NCI-H2196 (cell line): ENCODE measurements at regions not wholly inside any gene's neighbourhood (a gene's known extent, or its start where the extent isn't known, plus 50 kb on each side); places are given as distances from the start of the nearest gene placed in this dataset.

ENCODE experiments used
- DNase-seq: peaks from one replicate; lab custom pipeline; 2025; ENCODE audit not compliant: unreplicated experiment; lab: John Stamatoyannopoulos, UW

DNA sequence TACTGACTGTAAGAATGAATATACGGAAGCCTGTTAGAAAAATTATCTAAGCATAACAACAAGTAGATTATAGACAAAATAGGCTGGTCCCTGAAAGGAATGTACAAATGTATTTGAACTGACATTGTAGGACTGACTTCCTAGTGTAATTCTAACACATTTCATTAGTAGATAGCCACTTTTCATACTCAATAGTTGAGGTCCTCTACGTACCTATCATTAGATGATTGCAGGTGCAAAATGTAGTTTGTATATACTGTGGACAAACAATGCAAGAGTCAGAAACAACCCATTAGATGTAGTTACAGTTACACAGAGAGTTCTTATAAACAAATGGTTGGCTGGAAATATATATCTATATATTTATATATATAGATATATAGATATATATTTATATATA is 402.3 kb upstream of the SLITRK6 start:
- no peak for DNase-seq

DNA sequence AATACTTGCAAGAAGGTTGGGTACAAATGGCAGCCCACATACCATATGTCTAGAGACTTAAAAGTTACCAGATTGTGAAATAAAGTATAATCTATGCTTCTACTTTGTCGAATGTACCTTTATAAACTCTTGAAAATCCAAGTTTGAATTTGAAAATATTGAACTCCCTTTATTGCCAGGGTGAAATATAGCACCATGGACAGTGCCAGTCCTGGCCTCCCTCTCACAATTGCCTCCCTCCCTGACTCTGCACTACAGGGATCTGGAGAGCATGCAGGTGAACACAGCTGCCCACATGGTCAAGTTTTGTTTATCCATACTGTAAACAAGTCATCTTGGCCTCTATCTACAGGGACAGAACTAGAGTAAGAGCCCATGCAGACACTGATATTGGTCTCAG is 394.1 kb upstream of the SLITRK6 start:
- no peak for DNase-seq

DNA sequence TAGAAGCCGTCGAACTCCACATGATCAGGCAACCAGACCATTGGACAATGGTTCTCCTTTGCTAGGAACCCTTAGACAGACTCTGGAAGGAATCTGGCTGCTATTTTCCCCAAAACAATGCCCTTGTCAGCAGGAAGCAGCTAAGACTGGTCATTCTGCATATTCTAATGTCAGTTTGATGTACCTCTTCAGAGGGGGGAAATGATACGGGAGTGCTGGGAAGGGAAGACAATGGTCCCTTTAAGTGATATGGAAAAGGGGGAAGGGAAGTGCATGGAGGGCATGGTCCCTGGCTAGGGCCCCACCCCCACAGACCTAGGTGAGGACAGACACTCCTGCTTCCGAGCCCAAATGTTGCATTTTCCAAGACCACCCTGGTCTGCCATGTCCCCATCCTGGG is 389.0 kb upstream of the SLITRK6 start:
- no peak for DNase-seq

DNA sequence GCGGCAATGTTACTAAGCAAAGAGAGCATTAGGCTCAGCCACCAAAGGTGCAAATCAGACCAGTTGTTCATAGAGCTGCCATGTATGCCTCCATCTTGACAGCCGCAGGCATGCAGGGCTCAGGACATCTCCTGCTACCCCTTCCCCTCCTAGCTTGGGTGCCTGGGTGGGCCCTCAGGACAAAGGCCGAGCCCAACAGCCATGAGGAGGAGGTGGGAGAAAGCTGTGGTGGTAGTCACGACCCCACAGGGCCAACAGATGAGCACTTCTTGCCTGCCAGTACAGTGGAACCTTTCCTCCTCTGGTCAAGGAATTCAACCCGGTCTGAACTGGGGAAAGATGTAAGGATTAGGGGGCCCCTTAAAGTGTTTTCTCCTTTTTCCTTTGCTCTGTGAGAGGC is 386.4 kb upstream of the SLITRK6 start:
- no peak for DNase-seq

DNA sequence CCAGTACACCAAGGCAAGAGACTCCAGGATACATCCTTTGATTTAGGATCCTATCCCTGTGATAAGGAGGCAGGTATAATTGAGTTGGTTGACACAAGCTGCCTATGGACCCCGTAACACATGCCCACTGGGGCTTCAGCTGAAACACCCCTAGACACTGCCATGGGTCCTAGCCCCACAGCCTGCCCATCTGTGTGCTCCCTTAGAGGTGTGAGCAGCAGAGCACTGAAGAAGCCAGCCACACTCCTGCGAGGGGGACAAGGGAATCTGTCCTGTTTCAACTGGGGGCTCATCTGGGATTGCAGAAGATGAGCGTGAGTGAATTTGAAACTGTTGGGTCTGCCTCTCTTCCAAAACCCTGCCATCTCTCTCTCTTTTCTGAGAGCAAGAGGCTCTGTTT is 385.9 kb upstream of the SLITRK6 start:
- no peak for DNase-seq

DNA sequence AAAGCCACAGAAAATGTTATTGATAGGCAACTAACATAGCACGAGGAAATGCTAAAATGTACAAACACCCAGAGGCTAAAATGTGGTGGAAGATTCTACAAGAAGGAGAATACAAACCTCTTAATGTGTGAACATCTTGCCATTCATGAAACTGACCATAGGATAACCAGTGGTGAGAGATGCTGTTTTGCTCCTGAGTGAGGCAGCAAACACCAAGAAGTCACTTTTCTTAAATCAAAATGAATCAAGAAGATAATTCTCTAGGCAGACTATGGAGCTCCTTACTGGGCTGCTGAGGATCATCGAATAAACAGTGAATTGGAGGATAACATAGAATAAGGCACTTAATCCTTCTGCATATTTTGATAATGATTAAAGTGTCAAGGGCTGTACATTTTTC is 375.4 kb upstream of the SLITRK6 start:
- DNase-seq = no peak

DNA sequence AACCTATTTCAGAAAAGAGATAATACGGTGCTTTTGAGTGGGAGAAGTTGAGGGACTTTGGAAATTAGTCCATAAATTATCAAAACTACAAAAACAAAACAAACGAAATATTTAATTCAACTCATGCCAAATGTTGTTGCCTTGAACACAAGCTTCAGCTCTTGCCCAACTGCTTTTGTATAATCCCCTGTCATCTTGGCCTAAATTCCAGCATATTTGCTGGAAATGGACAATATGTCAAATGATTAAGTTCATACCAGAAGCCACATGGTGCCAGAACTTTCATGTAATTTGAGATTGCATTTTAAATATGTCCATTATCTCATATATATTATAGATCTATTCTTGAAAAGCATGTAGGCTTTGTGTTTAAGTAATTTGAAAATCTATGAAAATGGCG is 373.7 kb upstream of the SLITRK6 start:
- no peak for DNase-seq

DNA sequence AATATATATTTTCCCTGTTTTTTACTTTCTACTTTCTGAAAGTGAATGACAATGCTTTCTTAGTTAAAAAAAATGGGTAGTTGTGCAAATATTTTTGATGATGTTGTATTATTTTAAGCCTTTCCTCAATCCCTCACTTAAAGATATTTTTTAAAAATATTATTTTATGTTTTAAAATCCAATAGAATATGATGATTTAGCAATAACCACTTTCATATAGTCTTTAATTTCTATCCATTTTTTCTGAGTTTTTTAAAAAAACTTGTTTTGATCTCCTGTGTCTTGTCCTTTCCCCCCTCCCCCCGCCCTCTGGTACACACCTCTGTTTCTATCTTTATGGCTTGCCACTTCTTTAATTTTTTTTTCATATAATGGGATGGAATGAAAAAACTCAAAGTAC is 362.0 kb upstream of the SLITRK6 start:
- DNase-seq = no peak

DNA sequence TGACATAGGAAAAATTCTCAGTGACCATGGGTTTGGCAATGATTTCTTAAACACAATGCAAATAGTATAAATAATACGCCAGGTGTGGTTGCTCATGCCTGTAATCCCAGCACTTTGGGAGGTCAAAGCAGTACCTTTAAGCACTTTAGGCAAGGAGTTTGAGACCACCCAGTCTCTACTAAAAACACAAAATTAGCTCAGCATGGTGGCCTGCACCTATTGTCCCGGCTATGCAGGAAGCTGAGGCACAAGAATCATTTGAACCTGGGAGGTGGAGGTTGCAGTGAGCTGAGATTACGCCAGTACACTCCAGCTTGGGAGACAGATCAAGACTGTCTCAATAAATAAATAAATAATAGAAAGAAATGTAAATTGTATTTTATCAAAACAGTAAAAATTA is 356.5 kb upstream of the SLITRK6 start:
- DNase-seq = no peak

DNA sequence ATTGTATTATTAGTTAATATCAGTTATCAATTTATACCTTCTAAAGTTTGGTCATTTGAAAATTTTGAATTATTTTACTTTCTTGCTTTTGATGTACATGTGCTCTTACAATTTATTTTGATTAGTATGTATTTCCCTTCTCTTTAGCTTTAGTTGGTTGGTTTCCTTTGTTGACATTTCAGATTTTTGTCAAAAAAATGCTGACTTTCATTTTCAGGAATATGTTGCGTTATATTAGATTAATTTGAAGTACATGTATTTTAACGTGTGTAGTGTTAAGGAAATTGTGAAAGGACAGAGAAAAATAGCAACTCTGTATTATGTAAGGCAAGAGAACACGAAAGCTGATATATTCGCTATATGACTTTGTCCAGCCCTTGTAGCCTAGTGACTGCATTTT is 342.9 kb upstream of the SLITRK6 start:
- DNase-seq = no peak

DNA sequence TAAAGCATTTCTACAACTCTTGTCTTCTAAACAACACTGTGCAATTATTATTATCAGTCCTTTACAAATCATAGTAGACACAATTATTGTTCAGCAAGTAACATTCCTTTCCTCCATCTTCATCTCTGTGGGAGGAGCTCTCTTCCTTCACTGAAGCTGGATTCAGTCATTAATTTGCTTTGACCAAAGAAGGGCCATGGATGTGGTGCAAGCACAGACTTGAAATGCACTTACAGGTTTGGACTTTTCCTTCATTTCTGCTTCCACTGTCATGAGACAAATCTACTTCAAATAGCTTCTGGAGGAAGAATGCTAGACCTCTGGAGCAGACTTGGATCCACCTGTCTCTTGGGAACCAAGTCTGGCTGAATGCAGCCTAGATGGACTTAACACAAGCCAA is 336.6 kb upstream of the SLITRK6 start:
- no peak for DNase-seq

DNA sequence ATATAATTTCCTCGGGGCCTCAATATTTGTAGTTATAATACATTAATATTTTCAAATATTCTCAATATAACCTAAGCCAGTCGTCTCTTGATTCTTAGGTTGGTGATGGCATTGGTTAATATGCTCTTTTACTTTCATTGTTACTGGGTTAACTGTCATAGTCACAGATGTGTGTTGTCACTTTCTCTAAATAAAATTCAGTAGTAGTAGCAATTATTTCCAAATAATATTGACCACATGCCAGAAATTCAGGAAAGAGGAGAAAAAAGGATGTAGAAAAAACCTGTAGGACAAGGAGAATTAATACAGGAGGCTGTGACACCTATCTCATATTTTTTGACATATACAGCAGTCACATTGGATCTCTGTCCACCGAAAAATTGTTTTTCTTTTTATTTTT is 322.7 kb upstream of the SLITRK6 start:
- DNase-seq = no peak

DNA sequence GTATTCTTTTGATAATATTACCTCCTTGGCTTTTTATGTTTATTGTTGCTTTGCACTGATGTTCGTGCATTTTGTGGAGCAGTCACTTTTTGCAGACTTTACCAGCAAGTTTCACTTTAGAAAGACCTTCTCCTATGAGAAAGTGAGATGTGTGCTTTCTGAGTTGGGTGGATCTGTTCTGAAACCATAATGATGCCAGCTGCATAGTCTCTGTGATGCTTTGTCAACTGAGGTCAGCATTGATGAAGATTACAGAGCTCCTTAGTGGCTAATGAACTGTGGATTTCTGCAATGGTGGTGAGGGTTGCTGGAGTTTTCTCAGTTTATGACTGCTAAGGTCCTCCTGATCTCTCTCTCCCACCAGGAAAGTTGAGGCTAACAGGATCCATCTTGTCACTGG is 309.9 kb upstream of the SLITRK6 start:
- no peak for DNase-seq

DNA sequence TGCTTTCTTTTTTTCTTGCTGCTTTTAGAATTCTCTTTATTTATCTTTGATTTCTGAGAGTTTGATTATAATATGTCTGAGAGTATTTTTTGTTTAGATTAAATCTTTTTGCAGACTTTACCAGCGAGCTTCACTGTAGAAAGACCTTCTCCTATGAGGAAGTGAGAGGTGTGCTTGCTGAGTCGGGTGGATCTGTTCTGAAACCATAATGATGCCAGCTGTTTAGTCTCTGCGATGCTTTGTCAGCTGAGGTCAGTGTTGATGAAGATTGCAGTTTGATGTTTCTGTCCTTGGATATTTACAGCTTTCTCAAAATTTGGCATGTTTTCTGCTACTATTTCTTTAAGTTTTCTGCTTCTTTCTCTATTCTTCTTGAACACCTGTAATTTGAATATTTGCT is 309.1 kb upstream of the SLITRK6 start:
- no peak for DNase-seq

DNA sequence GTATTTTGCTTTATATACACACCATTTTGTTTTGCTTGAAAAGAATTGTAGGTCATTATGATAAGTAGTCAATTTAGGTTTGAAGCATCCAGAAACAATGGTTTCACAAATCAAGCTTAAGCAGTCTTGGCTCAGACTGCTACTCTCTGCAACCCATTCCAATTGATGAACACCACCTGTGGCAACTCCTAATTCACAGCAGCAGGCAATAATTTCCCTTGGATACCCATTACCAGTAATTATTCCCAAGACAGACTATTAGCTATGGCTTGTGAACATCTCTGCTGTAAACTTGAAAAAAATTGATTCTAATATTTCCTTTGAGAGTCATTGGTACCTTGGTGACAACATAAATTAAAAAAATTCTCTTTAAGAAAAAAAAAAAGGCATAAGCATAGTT is 299.3 kb upstream of the SLITRK6 start:
- DNase-seq = no peak

DNA sequence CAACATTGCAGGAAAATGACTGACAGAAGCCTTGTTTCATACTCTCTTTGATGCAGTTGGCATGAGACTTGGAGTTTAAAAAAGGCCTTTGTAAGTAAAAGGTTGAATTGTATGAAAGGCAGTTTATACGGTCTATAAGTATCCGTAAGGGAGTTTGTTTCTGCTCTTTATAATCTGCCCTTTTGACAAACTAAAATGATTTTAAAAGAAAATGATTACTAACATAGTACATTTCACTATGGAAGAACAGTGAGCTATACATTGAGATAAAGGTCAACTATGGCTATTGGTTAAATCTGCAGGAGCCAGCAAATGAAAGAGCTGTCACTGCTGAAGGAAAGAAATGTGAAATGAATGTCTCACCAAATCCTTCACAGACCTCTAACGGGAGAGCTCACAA is 296.1 kb upstream of the SLITRK6 start:
- DNase-seq = no peak

DNA sequence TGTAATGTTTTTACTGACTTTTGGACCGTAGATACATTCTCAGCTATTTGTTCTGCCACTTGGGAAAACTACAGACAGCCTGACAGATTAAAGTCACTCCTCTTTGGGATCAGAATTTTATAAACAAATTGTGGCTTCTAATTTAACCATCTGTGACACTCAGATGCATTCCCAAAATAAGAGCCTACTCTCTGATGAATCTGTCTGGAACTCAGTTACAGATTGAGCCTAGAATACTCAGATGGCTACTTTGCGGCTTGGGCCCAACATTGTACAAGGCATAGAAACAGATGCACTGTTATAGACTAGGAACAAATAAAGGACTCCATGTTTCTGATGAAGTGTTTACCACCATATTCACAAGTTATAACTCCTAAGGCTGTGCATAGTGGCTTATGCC is 291.0 kb upstream of the SLITRK6 start:
- DNase-seq = no peak

DNA sequence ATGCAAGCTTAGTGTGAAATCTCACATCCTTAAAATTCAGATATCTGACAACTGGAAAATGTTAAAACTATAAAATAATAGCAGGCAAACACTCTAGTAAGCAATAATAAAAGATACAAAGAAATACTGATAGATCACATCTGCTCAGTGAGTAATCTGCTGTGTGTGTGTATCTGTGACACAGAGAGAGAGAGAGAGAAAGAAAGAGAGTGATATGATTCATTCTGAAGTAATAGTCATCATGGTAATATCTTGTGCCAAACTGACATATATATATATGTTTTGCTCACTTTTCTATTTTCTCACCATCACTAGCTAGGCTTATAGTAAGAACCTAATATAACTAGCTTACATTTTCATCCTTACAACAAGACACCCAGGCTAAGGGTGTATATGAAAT is 288.0 kb upstream of the SLITRK6 start:
- DNase-seq = no peak

DNA sequence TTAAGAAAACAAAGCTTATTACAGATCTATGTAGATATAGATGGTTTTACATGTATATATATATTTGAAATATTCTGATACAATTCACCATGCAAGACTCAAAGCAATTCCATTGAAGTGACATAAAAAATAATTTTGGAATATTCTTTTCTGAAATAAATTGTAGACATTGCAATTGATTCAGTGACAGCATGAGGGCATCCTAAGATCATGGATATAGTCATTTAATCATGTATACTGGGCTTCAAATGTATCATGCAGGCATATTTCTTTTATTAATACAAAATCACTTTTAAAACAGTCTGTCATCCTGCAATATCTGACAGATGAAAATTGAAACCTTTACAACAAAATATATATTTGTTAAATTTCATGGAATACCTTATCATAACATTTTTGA is 286.7 kb upstream of the SLITRK6 start:
- no peak for DNase-seq

DNA sequence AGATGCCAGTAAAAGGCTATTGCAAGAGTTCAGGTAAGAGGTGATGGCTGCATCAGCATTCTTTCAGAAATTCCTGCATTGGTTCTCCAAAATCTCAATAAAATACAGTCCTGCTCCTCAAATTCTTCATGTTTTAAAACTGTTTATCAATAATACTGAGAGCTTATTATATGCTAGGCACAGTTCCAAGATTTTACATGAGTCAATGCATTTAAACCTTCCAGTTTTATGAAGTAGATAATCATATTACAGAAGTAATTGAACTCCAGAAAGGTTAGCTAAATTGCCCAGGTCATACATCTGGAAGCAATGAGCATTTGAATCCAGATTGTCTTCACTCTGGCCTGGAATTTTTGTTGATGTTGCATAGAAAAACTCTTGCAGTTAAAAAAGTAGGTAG is 282.9 kb upstream of the SLITRK6 start:
- DNase-seq = no peak

DNA sequence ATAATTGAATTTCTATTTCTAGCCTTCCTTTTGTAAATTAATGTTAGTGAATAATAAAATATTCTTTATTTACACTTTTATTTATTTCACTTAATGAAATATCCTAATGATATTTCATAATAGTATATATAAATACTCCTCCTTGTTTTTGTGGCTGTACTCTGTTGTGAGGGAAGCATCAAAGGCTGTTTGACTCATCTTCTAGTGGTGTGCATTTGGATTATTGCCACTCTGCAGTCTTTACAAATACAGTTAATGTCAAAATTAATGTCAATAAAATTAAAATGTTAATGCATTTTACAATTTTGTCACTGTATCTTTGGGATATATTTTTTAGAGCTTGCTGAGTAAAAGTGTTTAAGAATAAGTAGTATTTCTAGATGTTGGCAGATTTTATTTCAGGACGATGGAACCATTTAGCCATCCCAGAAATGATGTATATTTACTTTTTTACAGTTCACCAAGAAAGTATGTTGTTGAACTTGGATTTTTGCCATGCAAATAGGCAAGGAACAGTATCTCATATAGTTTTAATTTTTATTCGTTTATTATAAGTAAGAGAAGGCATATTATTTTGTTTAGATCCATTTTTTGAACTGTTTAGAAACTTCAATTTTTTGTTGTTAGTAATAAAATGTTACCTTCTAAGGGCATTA is 281.2 kb upstream of the SLITRK6 start:
- DNase-seq = no peak

DNA sequence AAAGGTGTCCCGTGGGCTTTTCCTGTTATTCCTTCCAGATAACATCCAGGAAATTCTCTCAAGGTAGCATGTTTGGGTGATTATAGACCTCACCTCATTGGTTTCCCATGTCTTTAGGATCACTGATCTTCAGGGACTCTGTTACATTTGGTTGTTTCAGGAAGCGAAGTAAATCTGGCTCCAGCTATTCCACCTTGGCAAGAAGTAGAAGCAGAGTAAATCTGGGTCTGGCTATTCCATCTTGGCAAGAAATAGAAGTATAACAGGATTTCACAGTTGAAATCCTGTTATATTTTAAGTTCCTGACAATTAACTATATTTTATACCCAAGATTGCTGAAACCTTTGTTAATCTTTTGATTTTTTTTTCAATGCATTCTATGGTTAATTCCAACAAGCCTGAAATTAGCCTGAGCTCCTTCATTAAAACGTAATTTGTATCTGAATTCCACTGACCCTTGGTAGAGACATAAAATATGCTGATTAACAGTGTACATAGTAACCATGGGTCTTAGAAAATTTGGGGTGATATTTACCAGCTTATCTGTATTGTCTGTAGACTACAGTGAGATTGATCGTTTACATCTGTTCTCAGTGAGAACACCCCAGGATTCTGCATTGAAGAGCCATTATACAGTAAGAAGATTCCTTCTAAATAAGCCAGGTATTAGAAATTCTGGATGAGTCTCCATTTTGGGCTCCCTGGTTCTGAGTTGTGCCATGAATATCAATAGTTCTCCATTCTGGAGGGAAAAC is 267.6 kb upstream of the SLITRK6 start:
- DNase-seq = no peak

DNA sequence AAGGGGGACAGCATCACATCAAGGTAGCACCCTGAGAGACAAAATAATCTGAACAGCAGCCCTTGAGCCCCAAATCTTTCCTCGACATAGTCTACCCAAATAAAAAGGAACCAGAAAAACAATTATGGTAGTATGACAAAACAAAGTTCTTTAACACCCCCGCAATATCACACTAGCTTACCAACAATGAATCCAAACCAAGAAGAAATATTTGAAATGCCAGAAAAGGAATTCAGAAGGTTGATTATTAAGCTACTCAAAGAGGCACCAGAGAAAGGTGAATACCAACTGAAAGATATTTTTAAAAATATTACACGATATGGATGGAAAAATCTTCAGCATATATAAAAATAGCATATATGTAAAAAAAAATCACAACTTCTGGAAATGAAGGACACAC is 252.9 kb upstream of the SLITRK6 start:
- no peak for DNase-seq
